Tibial nerve (tissue), 4 donors: ENCODE measurements at regions not wholly inside any gene's neighbourhood (a gene's known extent, or its start where the extent isn't known, plus 50 kb on each side); places are given as distances from the start of the nearest gene placed in this dataset.

ENCODE experiments used
- DNase-seq, 2 donors: peaks; one replicate each; pipeline ENCODE4 v3.0.0-alpha.2; 2019; ENCODE audit warnings: low spot score in 2 of 2
- H3K27ac ChIP-seq, 4 donors: fragments of 200-600 bp; sonication (generic) in 3 of 4; one replicate each; pipeline ENCODE4 v1.5.1; 2017 to 2019; ENCODE audit warnings: mild to moderate bottlenecking in 1 of 4
- H3K27me3 ChIP-seq, 2 donors: fragments of 200-600 bp; sonication (generic) in 1 of 2; one replicate each; pipeline versions ENCODE4 v1.5.1 to v1.6.0; 2017 to 2019
- H3K36me3 ChIP-seq, 3 donors: fragments of 200-600 bp; sonication (generic); one replicate each; pipeline ENCODE4 v1.5.1; 2018 to 2019
- H3K4me1 ChIP-seq, 4 donors: fragments of 200-600 bp; sonication (generic) in 3 of 4; one replicate each; pipeline ENCODE4 v1.5.1; 2017 to 2019
- H3K4me3 ChIP-seq, 4 donors: fragments of 200-600 bp; sonication (generic) in 3 of 4; one replicate each; pipeline ENCODE4 v1.5.1; 2017 to 2019; ENCODE audit warnings: mild to moderate bottlenecking in 1 of 4, moderate library complexity in 1 of 4
- H3K9me3 ChIP-seq, 4 donors: fragments of 200-600 bp; sonication (generic) in 3 of 4; one replicate each; pipeline ENCODE4 v1.5.1; 2017 to 2019
- EP300 ChIP-seq, 2 donors: sonication (generic); formaldehyde crosslinking; IDR thresholded peaks; one replicate each; pipeline ENCODE4 v1.6.1; 2017; ENCODE audit warnings: antibody characterized with exemption in 2 of 2, mild to moderate bottlenecking in 1 of 2
- POLR2A ChIP-seq, 2 donors: fragments of 450-650 bp; IDR thresholded peaks; one replicate each; pipeline ENCODE4 v1.6.1; 2017; ENCODE audit warnings: antibody characterized with exemption in 2 of 2, mild to moderate bottlenecking in 2 of 2, moderate library complexity in 2 of 2
- WGBS, 2 donors: methylation state at CpG; one replicate each; pipeline ENCODE4 v1.1.5; 2018; 5-methylcytosine and 5-hydroxymethylcytosine counted together
- TF ChIP-seq, protein P1 (sequence below), 5 experiments: fragments of 200-600 bp in 3 of 5; fragments of 450-650 bp in 2 of 5; sonication (generic) in 3 of 5; IDR thresholded peaks; one replicate each; pipeline ENCODE4 v1.5.1; 2016 to 2019; ENCODE audit warnings: antibody characterized with exemption in 5 of 5, mild to moderate bottlenecking in 3 of 5, moderate library complexity in 2 of 5

DNA sequence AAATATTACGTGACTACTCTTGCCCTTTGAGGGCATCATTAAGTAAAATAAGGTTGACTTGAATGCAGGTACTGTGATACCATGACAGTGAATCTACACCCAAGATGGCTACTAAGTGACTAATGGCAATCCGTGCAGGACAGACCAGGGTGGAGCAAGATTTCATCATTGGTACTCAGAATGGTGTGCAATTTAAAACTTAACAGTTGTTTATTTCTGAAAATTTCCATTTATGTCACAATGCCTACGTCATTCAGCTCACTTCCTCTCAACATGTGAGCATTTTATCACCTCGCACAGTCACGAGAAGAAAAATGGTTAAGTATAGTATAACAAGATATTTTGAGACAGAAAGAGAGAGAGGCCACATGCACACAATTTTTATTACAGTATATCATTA is 50.3 kb upstream of the MET start:
- TF ChIP-seq, protein P1, sequence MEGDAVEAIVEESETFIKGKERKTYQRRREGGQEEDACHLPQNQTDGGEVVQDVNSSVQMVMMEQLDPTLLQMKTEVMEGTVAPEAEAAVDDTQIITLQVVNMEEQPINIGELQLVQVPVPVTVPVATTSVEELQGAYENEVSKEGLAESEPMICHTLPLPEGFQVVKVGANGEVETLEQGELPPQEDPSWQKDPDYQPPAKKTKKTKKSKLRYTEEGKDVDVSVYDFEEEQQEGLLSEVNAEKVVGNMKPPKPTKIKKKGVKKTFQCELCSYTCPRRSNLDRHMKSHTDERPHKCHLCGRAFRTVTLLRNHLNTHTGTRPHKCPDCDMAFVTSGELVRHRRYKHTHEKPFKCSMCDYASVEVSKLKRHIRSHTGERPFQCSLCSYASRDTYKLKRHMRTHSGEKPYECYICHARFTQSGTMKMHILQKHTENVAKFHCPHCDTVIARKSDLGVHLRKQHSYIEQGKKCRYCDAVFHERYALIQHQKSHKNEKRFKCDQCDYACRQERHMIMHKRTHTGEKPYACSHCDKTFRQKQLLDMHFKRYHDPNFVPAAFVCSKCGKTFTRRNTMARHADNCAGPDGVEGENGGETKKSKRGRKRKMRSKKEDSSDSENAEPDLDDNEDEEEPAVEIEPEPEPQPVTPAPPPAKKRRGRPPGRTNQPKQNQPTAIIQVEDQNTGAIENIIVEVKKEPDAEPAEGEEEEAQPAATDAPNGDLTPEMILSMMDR (IDR thresholded peaks at IDR 0.05), result no peak
- no peak for TF ChIP-seq POLR2A (IDR thresholded peaks at IDR 0.05)
- TF ChIP-seq EP300 (IDR thresholded peaks at IDR 0.05), result no peak
- 90 to 94% methylated on average over 5 of the region's 5 CpGs for WGBS, 2 donors
- peaks cover 0 to 5% of the 10 kb centered on the region in 2 donors for H3K27me3 ChIP-seq

More for the DNA sequence above, 50.3 kb upstream of the MET start:
- DNase-seq, result no peak
- peaks cover 0 to 12% (median 0%) of the 10 kb centered on the region in 4 donors for H3K9me3 ChIP-seq
- H3K4me1 ChIP-seq, result peaks cover 0 to 6% (median under 1%) of the 10 kb centered on the region in 4 donors
- H3K27ac ChIP-seq, result no peak overlapping the region
- no peak overlapping the region for H3K4me3 ChIP-seq
- H3K36me3 ChIP-seq, result no peaks in the 10 kb centered on the region
